Upper lobe of right lung (tissue), 1 donor: ENCODE measurements at regions not wholly inside any gene's neighbourhood (a gene's known extent, or its start where the extent isn't known, plus 50 kb on each side); places are given as distances from the start of the nearest gene placed in this dataset.
"Not testable (repeated sequence)": the region's sequence is repeated elsewhere in the genome, so short reads cannot be mapped to it uniquely, and the experiment has no call there.

ENCODE experiments used
- ATAC-seq: fragments of 200-7000 bp; cut with Tn5 transposase; one replicate; pipeline ENCODE4 v1.9.1; 2020; ENCODE audit warnings: mild to moderate bottlenecking, moderate library complexity
- DNase-seq: peaks from one replicate; pipeline ENCODE4 v3.0.0-alpha.2; 2020
- H3K27ac ChIP-seq: fragments of 200-600 bp; one replicate; pipeline ENCODE4 v1.8.0; 2022
- H3K27me3 ChIP-seq: fragments of 200-600 bp; one replicate; pipeline ENCODE4 v1.8.0; 2022; ENCODE audit warnings: mild to moderate bottlenecking
- H3K36me3 ChIP-seq: fragments of 200-600 bp; one replicate; pipeline ENCODE4 v1.8.0; 2022
- H3K4me1 ChIP-seq: fragments of 200-600 bp; one replicate; pipeline ENCODE4 v1.8.0; 2022
- H3K4me3 ChIP-seq: fragments of 200-600 bp; one replicate; pipeline ENCODE4 v1.8.0; 2022; ENCODE audit warnings: mild to moderate bottlenecking
- H3K9me3 ChIP-seq: fragments of 200-600 bp; one replicate; pipeline ENCODE4 v1.8.0; 2022
- intact Hi-C: fragments of 100-400 bp; cut with DNase I; formaldehyde crosslinking; loops from one replicate; pipeline ENCODE4 v1.11.0; 2022
- TF ChIP-seq, protein P1 (sequence below): fragments of 200-600 bp; IDR thresholded peaks from one replicate; pipeline ENCODE4 v1.8.0; 2022; ENCODE audit warnings: antibody characterized with exemption
- donor health status: DM: no; HTN: yes; CAD: no; lungs with severe emphysema.

DNA sequence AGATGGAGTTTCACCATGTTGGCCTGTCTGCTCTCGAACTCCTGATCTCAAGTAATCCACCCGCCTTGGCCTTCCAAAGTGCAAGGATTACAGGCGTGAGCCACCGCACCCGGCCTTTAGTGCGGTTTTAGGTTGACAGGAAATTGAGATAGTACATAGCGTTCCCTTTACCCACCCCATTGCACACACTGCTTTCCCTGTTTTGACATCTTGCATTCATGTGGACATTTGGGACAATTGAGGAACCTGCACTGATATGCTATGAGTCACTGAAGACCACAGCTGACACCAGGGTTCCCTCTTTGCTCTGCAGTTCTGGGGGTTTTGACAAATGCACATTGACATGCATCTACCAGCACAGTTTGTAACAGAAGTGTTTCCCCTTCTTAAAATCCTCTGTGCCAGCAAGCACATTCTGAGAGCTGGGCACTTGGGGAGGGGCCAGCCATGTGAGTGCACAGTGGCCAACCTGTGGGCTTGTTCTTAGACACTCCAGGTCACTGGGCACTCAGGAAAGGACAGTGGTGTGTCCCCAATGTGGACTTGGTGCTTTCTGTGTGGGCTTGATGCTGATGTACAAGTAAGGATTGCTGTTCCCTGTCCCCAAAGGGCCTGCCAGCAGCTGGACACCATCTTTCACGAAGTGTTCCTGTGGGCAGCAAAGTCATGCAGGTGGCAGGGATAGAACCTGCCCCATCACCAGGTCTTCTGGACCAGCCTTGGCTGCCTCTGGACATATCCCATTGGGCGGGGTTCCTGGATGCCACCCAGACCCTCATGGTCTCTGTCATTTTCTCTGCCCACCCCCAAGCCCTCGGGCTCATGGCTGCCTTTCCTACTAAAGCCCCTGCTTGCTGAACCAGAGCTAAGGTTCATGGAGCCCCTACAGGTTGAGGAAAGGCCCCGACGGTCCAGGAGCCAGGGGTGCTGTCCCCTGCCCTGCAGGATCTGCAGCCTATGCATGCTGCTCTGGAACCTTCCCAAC lies 579.8 kb downstream of the GLRX3 start:
- no peaks in the 10 kb centered on the region for H3K36me3 ChIP-seq
- H3K27ac ChIP-seq, result no peak overlapping the region
- H3K4me1 ChIP-seq, result no peaks in the 10 kb centered on the region
- intact Hi-C loops, result no loop called here
- H3K27me3 ChIP-seq, result peaks cover 7% of the 10 kb centered on the region
- DNase-seq (peak; percentile 58), ATAC-seq (peak; percentile 59)
- no peak overlapping the region for H3K4me3 ChIP-seq
- TF ChIP-seq, protein P1, sequence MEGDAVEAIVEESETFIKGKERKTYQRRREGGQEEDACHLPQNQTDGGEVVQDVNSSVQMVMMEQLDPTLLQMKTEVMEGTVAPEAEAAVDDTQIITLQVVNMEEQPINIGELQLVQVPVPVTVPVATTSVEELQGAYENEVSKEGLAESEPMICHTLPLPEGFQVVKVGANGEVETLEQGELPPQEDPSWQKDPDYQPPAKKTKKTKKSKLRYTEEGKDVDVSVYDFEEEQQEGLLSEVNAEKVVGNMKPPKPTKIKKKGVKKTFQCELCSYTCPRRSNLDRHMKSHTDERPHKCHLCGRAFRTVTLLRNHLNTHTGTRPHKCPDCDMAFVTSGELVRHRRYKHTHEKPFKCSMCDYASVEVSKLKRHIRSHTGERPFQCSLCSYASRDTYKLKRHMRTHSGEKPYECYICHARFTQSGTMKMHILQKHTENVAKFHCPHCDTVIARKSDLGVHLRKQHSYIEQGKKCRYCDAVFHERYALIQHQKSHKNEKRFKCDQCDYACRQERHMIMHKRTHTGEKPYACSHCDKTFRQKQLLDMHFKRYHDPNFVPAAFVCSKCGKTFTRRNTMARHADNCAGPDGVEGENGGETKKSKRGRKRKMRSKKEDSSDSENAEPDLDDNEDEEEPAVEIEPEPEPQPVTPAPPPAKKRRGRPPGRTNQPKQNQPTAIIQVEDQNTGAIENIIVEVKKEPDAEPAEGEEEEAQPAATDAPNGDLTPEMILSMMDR, result no peak
- H3K9me3 ChIP-seq, result no peaks in the 10 kb centered on the region

DNA sequence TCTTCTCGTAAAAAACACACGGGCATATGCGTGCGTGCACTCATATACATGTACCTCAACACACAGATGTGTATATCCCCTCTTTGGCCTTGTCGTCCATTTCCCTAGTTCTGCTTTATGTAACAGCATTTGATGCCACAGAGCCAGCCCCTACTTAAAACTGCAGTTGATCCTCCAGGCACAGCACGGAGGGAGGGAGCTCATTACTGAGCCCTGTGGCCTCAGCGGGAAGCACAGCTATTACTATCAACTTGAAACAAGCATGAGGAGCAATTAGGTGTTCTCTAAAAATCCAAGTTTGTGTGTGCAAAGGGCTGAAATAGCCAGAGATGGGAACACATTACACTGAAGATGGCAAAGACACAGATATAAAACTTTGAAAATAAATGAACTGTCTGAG lies 580.9 kb downstream of the GLRX3 start:
- DNase-seq, result no peak
- H3K36me3 ChIP-seq, result no peaks in the 10 kb centered on the region

DNA sequence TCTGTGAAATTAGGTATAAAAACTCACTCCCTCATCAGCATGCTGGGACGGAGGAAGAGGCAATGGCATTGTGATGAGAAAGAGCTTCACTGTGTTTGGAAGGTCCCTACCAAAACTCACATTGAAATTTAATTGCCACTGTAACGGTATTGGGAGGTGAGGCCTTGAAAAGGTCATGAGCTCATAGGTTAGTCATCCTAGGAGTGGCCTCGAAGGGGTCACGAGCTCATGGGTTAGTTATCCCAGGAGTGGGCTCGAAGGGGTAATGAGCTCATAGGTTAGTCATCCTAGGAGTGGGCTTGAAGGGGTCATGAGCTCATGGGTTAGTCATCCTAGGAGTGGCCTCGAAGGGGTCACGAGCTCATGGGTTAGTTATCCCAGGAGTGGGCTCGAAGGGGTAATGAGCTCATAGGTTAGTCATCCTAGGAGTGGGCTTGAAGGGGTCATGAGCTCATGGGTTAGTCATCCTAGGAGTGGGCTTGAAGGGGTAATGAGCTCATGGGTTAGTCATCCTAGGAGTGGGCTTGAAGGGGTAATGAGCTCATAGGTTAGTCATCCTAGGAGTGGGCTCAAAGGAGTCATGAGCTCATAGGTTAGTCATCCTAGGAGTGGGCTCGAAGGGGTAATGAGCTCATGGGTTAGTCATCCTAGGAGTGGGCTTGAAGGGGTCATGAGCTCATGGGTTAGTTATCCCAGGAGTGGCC lies 582.7 kb downstream of the GLRX3 start:
- H3K27ac ChIP-seq, intact Hi-C loops, DNase-seq, H3K4me3 ChIP-seq, H3K9me3 ChIP-seq, H3K27me3 ChIP-seq, H3K4me1 ChIP-seq, ATAC-seq, H3K36me3 ChIP-seq: not testable (repeated sequence)

More for the DNA sequence above, 580.9 kb downstream of the GLRX3 start:
- H3K9me3 ChIP-seq, result no peaks in the 10 kb centered on the region
- peaks cover 5% of the 10 kb centered on the region for H3K27me3 ChIP-seq
- intact Hi-C loops, result no loop called here
- TF ChIP-seq, protein P1, result no peak
- H3K4me1 ChIP-seq, result no peaks in the 10 kb centered on the region
- ATAC-seq, result no peak
- no peak overlapping the region for H3K4me3 ChIP-seq
- H3K27ac ChIP-seq, result no peak overlapping the region

DNA sequence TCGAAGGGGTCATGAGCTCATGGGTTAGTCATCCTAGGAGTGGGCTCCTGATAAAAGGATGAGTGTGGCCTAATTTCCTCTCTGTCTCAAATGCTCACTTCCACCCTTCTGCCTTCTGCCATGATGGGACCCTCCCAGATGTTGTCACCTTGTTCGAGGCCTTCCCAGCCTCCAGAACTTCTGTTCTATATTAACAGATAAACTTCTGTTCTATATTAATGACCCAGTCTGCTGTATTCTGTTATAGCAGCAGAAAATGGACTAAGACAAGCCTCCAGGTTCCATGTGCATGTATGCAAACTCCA lies 583.2 kb downstream of the GLRX3 start:
- TF ChIP-seq, protein P1, result no peak
- no peaks in the 10 kb centered on the region for H3K36me3 ChIP-seq
- intact Hi-C loops, result no loop called here
- H3K4me3 ChIP-seq, result no peak overlapping the region
- peak; percentile 13 for DNase-seq
- ATAC-seq, result no peak
- no peak overlapping the region for H3K27ac ChIP-seq
- H3K9me3 ChIP-seq, result no peaks in the 10 kb centered on the region
- H3K27me3 ChIP-seq, result no peaks in the 10 kb centered on the region
- no peaks in the 10 kb centered on the region for H3K4me1 ChIP-seq

DNA sequence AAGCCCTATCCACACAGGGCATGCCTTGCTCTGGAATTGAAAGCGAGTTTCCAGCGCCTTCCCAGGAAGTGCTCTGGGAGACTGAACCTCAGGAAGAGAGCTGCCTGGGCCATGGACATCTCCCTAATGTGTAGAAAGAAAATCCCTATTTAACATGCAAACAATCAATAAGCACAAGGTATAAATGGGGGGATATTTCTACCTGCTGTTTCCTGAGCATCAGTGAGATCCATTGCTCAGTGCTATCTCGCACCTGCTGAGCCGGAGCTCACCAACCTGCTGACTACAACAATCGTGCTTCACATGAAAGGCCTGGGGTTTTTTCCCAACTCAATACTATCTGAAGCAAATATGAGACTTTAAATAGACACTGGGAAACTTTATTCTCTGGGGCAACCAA lies 584.0 kb downstream of the GLRX3 start:
- H3K4me3 ChIP-seq, result no peak overlapping the region
- TF ChIP-seq, protein P1, result no peak
- peak; percentile 21 for DNase-seq
- no peaks in the 10 kb centered on the region for H3K9me3 ChIP-seq
- H3K4me1 ChIP-seq, result no peaks in the 10 kb centered on the region
- ATAC-seq, result no peak
- H3K27ac ChIP-seq, result no peak overlapping the region
- H3K36me3 ChIP-seq, result no peaks in the 10 kb centered on the region
- intact Hi-C loops, result no loop called here
- no peaks in the 10 kb centered on the region for H3K27me3 ChIP-seq

DNA sequence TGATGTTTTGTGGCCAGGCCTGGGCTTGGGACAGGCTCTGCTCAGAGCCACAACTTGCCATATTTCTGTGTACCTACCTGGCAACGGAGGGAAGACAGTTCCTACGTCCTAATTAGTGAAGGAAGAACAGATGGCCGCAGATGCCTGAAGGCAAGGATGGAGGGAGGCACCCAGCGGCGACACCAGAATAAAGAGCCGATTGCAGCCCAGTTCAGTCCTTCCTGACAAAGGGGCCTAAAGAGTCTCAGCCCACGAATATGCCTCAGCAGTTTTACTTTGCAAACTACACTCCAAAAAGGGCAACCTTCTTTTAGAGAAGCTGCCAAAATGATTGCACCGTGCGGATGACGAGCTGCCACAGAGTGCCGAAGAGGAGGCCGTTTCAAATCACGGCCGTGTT lies 585.8 kb downstream of the GLRX3 start:
- no peaks in the 10 kb centered on the region for H3K27me3 ChIP-seq
- intact Hi-C loops, result no loop called here
- H3K9me3 ChIP-seq, result no peaks in the 10 kb centered on the region
- H3K4me1 ChIP-seq, result no peaks in the 10 kb centered on the region
- no peaks in the 10 kb centered on the region for H3K36me3 ChIP-seq
- DNase-seq (peak; percentile 26), ATAC-seq (no peak)
- no peak overlapping the region for H3K4me3 ChIP-seq
- TF ChIP-seq, protein P1, result no peak
- H3K27ac ChIP-seq, result no peak overlapping the region
